HG02981 (cell line): ENCODE measurements at regions not wholly inside any gene's neighbourhood (a gene's known extent, or its start where the extent isn't known, plus 50 kb on each side); places are given as distances from the start of the nearest gene placed in this dataset.

ENCODE experiments used
- ATAC-seq: cut with Tn5 transposase; IDR thresholded peaks from one replicate; pipeline ENCODE4 v1.9.1; 2021; ENCODE audit warnings: mild to moderate bottlenecking, moderate library complexity; ENCODE audit not compliant: unreplicated experiment

- no peak for ATAC-seq
Observed at GRCh38 chr11:45089251-45089650, 57.2 kb upstream of the PRDM11 start.

GRCh38 chr11:45089676-45090499 lies 56.6 kb upstream of the PRDM11 start:
- ATAC-seq: no peak

- ATAC-seq: no peak
Observed at GRCh38 chr11:45090607-45091006, 55.8 kb upstream of the PRDM11 start.

- no peak for ATAC-seq
Observed at GRCh38 chr11:45091563-45092403, 54.7 kb upstream of the PRDM11 start.

- ATAC-seq: no peak
Observed at GRCh38 chr11:45092404-45092785, 54.0 kb upstream of the PRDM11 start.

- no peak for ATAC-seq
Observed at GRCh38 chr11:45092901-45093760, 53.3 kb upstream of the PRDM11 start.

- ATAC-seq: no peak
Observed at GRCh38 chr11:45093761-45094455, 52.5 kb upstream of the PRDM11 start.

GRCh38 chr11:45094958-45095690 lies 51.3 kb upstream of the PRDM11 start:
- no peak for ATAC-seq

- ATAC-seq: no peak
Observed at GRCh38 chr11:45095691-45096010, 50.8 kb upstream of the PRDM11 start.

GRCh38 chr11:45096636-45097035 lies 49.8 kb upstream of the PRDM11 start:
- no peak for ATAC-seq
